Sigmoid colon (tissue), 4 donors: ENCODE measurements at regions not wholly inside any gene's neighbourhood (a gene's known extent, or its start where the extent isn't known, plus 50 kb on each side); places are given as distances from the start of the nearest gene placed in this dataset.

ENCODE experiments used
- CTCF ChIP-seq, 4 experiments: fragments of 450-650 bp in 3 of 4; fragments of 200-600 bp in 1 of 4; IDR thresholded peaks; one replicate each; pipeline ENCODE4 v1.5.1; 2016 to 2019; ENCODE audit warnings: antibody characterized with exemption in 4 of 4, mild to moderate bottlenecking in 3 of 4, moderate library complexity in 2 of 4
- EP300 ChIP-seq, 4 donors: sonication (generic); formaldehyde crosslinking; IDR thresholded peaks; one replicate each; pipeline ENCODE4 v1.6.1; 2017; ENCODE audit warnings: antibody characterized with exemption in 4 of 4
- POLR2A ChIP-seq, 2 donors: fragments of 450-650 bp; IDR thresholded peaks; one replicate each; pipeline ENCODE4 v1.6.1; 2016; ENCODE audit warnings: antibody characterized with exemption in 2 of 2, mild to moderate bottlenecking in 2 of 2, moderate library complexity in 2 of 2
- POLR2AphosphoS5 ChIP-seq, 4 donors: sonication (generic); formaldehyde crosslinking; IDR thresholded peaks; one replicate each; pipeline ENCODE4 v1.6.1; 2017; ENCODE audit warnings: antibody characterized with exemption in 4 of 4

- TF ChIP-seq CTCF (IDR thresholded peaks at IDR 0.05), result no peak
- TF ChIP-seq EP300 (IDR thresholded peaks at IDR 0.05), result no peak
- no peak for TF ChIP-seq POLR2A (IDR thresholded peaks at IDR 0.05)
- no peak for TF ChIP-seq POLR2AphosphoS5 (IDR thresholded peaks at IDR 0.05)
Measured at GRCh38 chr2:118549503-118549902, 297.9 kb downstream of the EN1 start.
